PC-3 (cell line): ENCODE measurements at regions not wholly inside any gene's neighbourhood (a gene's known extent, or its start where the extent isn't known, plus 50 kb on each side); places are given as distances from the start of the nearest gene placed in this dataset.

ENCODE experiments used
- EZH2 ChIP-seq: fragments of 300-600 bp; sonication (generic); IDR thresholded peaks from one replicate; pipeline ENCODE4 v1.6.1; 2017; ENCODE audit warnings: antibody characterized with exemption, mild to moderate bottlenecking, low read length; ENCODE audit not compliant: unreplicated experiment
- EZH2phosphoT487 ChIP-seq: fragments of 300-600 bp; sonication (generic); IDR thresholded peaks from 2 replicates; pipeline ENCODE4 v1.6.1; 2018; ENCODE audit warnings: mild to moderate bottlenecking, antibody characterized with exemption, low read length, borderline replicate concordance
- TF ChIP-seq, protein P1 (sequence below): fragments of 300-600 bp; sonication (generic); conservative IDR thresholded peaks from 2 replicates; pipeline ENCODE4 v1.5.1; 2017; ENCODE audit warnings: antibody characterized with exemption, low read depth, mild to moderate bottlenecking, low read length

DNA sequence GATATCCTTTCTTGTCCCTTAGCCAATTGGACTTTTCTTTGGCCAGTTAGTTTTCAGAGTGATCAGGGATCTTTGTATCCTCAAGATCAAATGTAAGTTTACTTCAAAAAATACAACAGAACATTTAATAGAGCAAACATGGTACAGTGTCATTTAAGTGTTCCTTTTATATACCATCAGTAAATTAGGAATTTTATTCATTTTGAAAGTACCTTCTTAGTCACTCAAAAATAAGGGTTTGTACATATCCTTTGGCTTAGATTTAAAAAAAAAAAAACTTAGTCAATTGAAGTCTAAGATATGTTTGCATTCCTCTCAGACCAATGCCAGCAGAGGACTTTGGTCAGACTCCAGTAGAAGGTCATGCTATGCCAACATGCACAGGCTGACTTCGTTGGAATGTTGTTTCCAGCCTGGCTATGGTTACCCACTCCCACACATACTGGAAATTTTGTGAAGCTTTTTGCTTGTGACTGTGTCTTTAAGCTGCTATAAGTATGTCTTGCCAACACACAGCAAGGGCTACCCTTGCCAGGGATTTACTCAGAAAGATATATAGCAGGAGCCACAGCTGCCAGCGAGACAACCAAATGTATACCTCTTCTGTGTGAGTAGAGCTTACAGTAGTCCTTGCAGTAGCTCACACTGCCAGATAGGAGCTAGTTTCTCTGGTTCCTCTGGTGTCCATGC is 81.5 kb upstream of the LRIF1 start:
- TF ChIP-seq, protein P1, sequence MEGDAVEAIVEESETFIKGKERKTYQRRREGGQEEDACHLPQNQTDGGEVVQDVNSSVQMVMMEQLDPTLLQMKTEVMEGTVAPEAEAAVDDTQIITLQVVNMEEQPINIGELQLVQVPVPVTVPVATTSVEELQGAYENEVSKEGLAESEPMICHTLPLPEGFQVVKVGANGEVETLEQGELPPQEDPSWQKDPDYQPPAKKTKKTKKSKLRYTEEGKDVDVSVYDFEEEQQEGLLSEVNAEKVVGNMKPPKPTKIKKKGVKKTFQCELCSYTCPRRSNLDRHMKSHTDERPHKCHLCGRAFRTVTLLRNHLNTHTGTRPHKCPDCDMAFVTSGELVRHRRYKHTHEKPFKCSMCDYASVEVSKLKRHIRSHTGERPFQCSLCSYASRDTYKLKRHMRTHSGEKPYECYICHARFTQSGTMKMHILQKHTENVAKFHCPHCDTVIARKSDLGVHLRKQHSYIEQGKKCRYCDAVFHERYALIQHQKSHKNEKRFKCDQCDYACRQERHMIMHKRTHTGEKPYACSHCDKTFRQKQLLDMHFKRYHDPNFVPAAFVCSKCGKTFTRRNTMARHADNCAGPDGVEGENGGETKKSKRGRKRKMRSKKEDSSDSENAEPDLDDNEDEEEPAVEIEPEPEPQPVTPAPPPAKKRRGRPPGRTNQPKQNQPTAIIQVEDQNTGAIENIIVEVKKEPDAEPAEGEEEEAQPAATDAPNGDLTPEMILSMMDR = no peak
- TF ChIP-seq EZH2phosphoT487 (no peak), EZH2 (no peak)
